SK-N-MC (cell line): ENCODE measurements at regions not wholly inside any gene's neighbourhood (a gene's known extent, or its start where the extent isn't known, plus 50 kb on each side); places are given as distances from the start of the nearest gene placed in this dataset.

Experiments used
- DNase-seq: peaks from one replicate; pipeline ENCODE4 v3.0.0-alpha.2; 2011; ENCODE audit warnings: low read depth, low spot score
- H3K27ac ChIP-seq: fragments of 200-600 bp; sonication (generic); 2 replicates; pipeline ENCODE4 v1.5.1; 2016; ENCODE audit warnings: mixed run types
- H3K36me3 ChIP-seq: fragments of 200-600 bp; sonication (generic); 2 replicates; pipeline ENCODE4 v1.6.1; 2017; ENCODE audit warnings: antibody characterized with exemption, low read length, mixed read lengths; ENCODE audit not compliant: insufficient read depth
- H3K4me3 ChIP-seq: fragments of 200-600 bp; sonication (generic); 2 replicates; pipeline ENCODE4 v1.5.1; 2016
- H3K9ac ChIP-seq: fragments of 200-600 bp; sonication (generic); 2 replicates; pipeline ENCODE4 v1.8.0; 2017; ENCODE audit warnings: mixed run types, mixed read lengths; ENCODE audit not compliant: insufficient read length
- H3K9me3 ChIP-seq: fragments of 200-600 bp; sonication (generic); 2 replicates; pipeline ENCODE4 v1.6.1; 2017; ENCODE audit warnings: low read depth, mild to moderate bottlenecking, antibody characterized with exemption, low read length, moderate library complexity, mixed read lengths
- EZH2 ChIP-seq: fragments of 200-600 bp; sonication (generic); IDR thresholded peaks from one replicate; pipeline ENCODE4 v1.6.1; 2017; ENCODE audit warnings: antibody characterized with exemption
- FOXP2 ChIP-seq: optimal IDR thresholded peaks from 2 replicates; pipeline ENCODE3; 2011; ENCODE audit warnings: mild to moderate bottlenecking, moderate library complexity; ENCODE audit not compliant: insufficient read depth; ENCODE audit errors: extremely low read length, control extremely low read depth
- POLR2AphosphoS5 ChIP-seq: IDR thresholded peaks from 2 replicates; pipeline ENCODE4 v1.6.1; 2012; ENCODE audit warnings: mild to moderate bottlenecking, low read depth, low read length, borderline replicate concordance

DNA sequence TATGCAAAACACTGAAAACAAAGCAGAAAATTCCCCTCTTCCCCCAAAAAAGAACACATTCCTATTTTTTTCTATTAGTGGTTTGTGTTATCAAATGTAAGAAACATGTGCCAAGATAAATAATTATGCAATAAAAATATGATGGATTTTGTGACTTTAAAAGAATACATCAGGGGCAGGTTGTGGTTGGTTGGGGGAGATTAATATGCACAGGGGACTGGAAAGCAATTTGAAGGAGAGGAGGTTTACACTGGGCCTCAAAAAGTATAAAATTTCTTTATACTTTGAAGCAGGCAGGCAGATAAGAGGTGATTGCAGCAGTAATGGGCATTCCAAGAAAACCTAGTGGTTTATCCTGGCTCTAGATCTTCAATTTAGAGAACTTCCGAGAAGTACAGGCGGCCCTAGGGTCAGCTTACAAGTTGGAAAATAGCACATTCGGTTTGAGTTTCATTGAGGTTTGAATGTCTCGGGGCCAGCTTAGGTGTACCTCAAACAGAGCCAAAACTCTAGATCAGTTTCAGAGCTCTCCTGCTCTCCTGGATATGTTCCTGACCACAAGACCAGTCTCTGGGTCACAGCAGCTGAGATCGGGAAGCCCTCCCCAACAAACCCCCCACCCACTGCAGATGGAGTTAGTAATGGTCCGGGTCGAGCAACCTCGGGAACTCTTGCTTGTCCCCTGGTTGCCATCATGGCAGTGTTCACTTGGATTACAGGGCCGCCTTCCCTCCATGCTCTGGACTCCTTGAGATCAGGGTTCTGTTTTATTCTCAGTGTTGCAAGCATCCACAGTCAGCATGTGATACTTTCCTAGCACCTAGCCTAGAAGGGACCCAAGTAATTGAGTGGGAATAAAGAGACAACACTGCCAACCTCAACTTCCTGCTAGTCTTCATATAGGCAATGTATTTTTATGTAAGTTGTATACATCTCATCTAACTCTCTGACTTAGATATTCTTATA is 112.1 kb upstream of the DDIT4L start:
- Histone ChIP-seq H3K9ac (no peak overlapping the region), H3K36me3 (no peaks in the 10 kb centered on the region), H3K4me3 (no peak overlapping the region), H3K27ac (no peak overlapping the region), H3K9me3 (no peaks in the 10 kb centered on the region)
- no peak for DNase-seq
- no peak for TF ChIP-seq POLR2AphosphoS5
- TF ChIP-seq FOXP2 = no peak
- no peak for TF ChIP-seq EZH2

DNA sequence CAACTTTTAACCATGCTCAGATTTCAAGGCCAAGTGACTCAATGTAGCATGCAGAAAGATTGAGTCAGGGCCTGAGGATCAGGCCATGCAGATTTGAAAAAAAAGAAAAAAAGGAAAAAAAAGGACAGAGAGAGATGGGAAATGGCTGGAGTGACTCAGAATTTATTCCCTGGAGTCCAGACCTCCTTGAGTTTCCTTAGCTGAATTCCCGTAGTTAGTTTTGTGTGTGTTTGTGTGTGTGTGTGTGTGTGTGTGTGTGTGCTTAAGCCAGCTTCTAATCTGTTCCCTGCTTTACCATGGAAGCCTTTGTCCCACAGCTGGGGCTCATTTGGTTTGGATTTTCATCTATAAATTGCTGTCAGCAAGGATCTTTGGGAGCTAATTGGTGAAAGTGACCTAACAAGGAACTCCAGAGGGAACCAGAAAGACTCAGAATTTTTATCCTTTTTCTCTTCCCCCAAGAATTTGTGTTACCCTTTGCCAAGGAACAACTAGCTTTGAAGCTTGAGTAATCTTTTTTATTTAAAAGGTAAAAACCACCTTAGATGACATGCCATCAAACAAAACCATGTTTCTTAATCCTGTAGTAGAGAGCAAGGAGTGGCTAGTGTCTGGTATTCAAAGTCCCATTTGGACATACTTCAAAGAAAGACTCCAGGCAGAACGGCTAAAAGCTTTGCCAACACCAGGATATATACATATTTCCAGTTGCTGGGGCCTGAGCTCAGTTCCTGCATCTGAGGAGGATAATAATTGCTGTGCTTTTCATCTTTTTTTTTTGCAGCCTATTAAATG is 109.0 kb upstream of the DDIT4L start:
- DNase-seq = no peak
- Histone ChIP-seq H3K27ac (no peak overlapping the region), H3K4me3 (no peak overlapping the region), H3K36me3 (no peaks in the 10 kb centered on the region), H3K9me3 (no peaks in the 10 kb centered on the region), H3K9ac (no peak overlapping the region)
- no peak for TF ChIP-seq EZH2
- no peak for TF ChIP-seq FOXP2
- no peak for TF ChIP-seq POLR2AphosphoS5

DNA sequence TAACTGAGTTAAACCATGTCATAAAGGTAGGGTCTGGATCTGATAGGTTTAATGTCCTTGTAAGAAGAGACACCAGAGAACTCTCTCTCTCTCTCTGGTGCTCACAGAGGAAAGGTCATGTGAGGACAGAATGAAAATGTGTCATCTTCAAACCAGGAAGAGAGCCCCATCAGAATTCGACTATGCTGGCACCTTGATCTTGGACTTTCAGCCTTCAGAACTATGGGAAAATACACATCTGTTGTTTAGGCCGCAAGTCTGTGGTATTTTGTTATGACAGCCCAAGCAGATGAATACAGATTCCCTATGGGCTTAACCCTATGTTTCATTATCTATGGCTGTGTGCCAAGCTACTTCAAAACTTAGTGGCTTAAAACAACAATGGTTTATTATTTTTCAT is 105.5 kb upstream of the DDIT4L start:
- Histone ChIP-seq H3K27ac (no peak overlapping the region), H3K9me3 (no peaks in the 10 kb centered on the region), H3K9ac (no peak overlapping the region), H3K36me3 (no peaks in the 10 kb centered on the region), H3K4me3 (no peak overlapping the region)
- DNase-seq = no peak
- TF ChIP-seq FOXP2 (no peak), EZH2 (no peak), POLR2AphosphoS5 (no peak)

DNA sequence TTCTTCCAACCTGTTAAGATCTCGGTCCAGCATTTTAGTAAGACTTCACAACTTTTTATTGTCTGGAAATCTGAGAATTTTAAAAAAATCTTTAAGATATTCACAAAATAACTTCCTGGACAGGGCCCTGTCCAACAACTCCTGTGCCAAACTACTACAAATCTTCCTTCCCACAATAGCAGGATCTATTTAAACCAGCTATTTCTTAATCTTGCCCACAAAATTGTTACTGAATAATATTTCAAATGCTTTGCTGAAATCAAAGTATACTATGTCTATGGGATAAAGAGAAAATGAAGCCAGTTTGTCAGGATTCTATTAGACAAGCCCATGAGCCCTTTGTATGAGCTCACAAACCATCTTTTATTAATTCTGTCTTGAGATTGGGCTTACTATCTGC is 104.1 kb upstream of the DDIT4L start:
- no peak for TF ChIP-seq EZH2
- Histone ChIP-seq H3K9ac (no peak overlapping the region), H3K36me3 (no peaks in the 10 kb centered on the region), H3K27ac (no peak overlapping the region), H3K4me3 (no peak overlapping the region), H3K9me3 (no peaks in the 10 kb centered on the region)
- DNase-seq = no peak

DNA sequence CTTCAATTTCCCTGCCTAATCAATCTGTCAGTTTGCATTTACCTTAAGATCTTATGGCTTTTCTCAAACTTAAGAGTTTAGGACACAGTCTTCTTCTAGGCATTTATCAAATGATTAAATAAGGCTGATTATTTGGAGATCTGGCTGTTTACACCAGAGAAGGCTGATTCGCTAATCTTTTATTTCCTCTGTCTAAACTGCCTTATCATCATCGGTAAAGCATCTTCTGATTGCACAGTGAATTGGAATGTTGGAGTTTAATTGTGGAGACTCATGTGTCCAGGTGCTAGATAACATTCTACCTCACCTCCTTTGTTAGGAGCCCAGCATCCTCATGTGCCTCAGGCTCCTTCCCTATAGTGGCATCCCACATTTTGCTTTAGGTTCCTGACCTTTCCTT is 100.3 kb upstream of the DDIT4L start:
- Histone ChIP-seq H3K36me3 (no peaks in the 10 kb centered on the region), H3K9ac (no peak overlapping the region), H3K9me3 (no peaks in the 10 kb centered on the region), H3K4me3 (no peak overlapping the region), H3K27ac (no peak overlapping the region)
- DNase-seq = no peak
- TF ChIP-seq FOXP2 = no peak

DNA sequence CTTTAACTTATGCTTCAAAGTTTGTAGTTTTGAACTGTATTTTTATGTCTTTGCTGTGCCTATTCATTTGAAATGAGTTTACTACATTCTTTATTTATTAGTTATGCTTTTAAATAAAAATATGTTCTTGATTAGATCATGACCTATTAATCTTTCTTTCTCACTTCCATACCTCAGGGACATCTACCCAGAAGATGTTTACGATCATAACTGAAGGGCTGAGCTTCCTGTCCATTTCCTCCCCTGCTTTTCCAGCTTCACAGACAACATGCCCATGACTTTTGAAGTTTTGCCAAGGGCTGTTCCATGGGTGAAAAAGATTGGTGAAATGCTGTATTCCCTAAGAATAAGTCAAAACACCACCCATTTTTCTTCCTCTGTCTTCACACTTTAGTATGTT is 99.7 kb upstream of the DDIT4L start:
- Histone ChIP-seq H3K27ac (peak overlapping the region; percentile 76; the same call in 1 of the 2 replicates), H3K9me3 (no peaks in the 10 kb centered on the region), H3K36me3 (no peaks in the 10 kb centered on the region), H3K4me3 (peak overlapping the region; percentile 30; the same call in 1 of the 2 replicates), H3K9ac (no peak overlapping the region)
- TF ChIP-seq POLR2AphosphoS5 = no peak
- TF ChIP-seq EZH2 = no peak
- TF ChIP-seq FOXP2 = no peak
- peak; percentile 22 for DNase-seq

DNA sequence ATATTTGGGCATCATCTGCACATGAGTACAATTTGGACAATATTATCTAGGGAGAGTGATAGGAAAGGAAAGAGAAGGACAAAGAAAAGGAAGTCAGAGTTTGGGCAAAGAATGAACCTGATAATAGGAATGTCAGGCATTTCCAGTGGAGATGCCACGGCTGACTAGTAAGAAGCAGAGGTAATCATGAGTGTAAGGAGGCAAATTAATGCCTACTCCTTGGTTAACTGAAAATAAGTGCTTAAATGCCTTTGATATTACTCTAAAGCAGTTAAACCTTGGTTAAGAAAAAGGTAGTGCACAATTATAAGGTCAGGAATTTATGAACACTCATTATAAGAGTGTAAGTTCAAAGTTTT is 99.2 kb upstream of the DDIT4L start:
- TF ChIP-seq EZH2 (no peak), POLR2AphosphoS5 (no peak), FOXP2 (no peak)
- Histone ChIP-seq H3K27ac (peak overlapping the region; percentile 76; the same call in 1 of the 2 replicates), H3K36me3 (no peaks in the 10 kb centered on the region), H3K9ac (no peak overlapping the region), H3K4me3 (0 out of 2 replicates have a peak overlapping the region, but pooled peaks have one; percentile 34), H3K9me3 (no peaks in the 10 kb centered on the region)
- no peak for DNase-seq

DNA sequence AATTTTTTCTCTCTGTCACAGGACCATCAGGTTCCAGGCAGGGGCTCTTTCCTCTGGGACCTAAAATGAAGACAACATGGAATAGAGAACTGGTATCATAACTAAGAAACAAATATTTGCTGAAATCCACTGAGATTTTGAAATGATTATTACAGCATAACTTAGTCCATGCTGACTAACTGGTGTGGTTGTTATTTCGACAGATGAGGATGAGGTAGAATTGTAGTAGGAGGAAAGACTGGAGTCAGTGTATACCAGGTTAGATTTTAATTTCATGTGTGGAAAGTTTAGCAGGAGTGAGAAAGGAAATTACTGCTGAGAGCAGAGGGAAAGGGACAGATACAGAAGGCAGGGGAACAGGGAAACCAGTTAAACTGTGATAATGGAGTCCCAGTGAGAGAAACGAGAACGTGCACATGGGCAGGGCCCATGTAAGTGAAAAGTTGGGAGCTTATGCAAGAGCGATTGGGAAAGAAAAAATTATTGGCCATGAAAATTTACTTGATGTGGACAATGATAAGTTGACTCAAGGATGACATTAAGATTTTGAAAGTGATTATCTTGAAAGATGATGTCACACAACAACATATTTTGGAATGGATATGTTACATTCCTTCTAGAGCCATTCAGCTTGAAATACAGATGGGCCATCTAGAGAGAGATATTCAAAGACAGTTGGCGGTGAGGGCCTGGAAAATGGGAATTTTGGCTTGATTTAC is 98.7 kb upstream of the DDIT4L start:
- TF ChIP-seq POLR2AphosphoS5 (no peak), EZH2 (no peak), FOXP2 (no peak)
- DNase-seq = no peak
- Histone ChIP-seq H3K4me3 (no peak overlapping the region), H3K9ac (no peak overlapping the region), H3K9me3 (no peaks in the 10 kb centered on the region), H3K27ac (peak overlapping the region; percentile 76; the same call in 1 of the 2 replicates), H3K36me3 (no peaks in the 10 kb centered on the region)
